ENCODE measurements at regions not wholly inside any gene's neighbourhood (a gene's known extent, or its start where the extent isn't known, plus 50 kb on each side); places are given as distances from the start of the nearest gene placed in this dataset.

DNA sequence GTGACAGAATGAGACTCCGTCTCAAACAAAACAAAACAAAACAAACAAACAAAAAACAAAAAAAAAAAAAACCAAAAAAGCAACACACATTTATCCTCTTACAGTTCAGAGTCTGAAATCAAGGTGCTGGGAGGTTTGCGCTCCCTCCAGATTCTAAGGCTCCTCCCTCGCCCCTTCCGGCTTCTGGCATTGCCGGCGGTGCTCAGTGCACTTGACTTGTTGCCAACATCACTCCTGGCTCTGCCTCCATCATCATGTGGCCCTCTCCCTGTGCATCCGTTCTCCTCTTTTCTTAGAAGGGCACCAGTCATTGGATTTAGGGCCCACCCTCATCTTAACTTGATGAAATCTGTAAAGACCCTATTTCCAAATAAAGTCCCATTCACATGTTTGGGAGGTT is 73.8 kb downstream of the RBFOX3 start (continued):
- TF ChIP-seq, protein P1, sequence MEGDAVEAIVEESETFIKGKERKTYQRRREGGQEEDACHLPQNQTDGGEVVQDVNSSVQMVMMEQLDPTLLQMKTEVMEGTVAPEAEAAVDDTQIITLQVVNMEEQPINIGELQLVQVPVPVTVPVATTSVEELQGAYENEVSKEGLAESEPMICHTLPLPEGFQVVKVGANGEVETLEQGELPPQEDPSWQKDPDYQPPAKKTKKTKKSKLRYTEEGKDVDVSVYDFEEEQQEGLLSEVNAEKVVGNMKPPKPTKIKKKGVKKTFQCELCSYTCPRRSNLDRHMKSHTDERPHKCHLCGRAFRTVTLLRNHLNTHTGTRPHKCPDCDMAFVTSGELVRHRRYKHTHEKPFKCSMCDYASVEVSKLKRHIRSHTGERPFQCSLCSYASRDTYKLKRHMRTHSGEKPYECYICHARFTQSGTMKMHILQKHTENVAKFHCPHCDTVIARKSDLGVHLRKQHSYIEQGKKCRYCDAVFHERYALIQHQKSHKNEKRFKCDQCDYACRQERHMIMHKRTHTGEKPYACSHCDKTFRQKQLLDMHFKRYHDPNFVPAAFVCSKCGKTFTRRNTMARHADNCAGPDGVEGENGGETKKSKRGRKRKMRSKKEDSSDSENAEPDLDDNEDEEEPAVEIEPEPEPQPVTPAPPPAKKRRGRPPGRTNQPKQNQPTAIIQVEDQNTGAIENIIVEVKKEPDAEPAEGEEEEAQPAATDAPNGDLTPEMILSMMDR (IDR thresholded peaks at IDR 0.05 in 2 of 3, conservative IDR thresholded peaks at IDR 0.05 in 1 of 3; ENCODE audit: borderline replicate concordance in 1 of 3, insufficient read depth in 1 of 3, low read depth in 2 of 3, low read length in 2 of 3) = no peak

DNA sequence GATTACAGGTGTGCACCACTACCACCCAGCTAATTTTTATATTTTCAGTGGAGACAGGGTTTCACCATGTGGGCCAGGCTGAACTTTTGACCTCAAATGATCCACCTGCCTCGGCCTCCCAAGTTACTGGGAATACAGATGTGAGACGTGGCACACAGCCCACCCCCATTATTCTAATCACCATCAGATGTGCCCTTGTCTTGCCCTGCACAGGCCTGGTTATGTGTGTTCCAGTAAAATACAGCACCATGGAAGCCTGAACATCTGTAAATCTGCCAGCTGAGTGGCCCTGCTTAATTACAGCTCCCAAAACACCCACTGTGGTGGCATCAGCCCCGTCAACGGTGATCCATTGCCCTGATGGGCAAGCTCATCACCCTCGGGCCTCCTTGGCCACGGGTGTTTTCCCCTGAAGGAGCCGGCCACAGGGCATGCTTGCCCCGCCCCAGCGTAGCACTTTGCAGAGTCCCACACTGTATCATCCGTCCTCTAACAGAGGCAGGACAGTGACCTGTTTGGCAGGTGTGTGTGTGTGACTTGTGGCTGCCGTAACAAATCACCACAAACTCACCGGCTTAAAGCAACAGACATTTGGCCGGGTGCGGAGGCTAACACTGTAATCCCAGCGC is 74.5 kb downstream of the RBFOX3 start:
- POLR2A ChIA-PET = no interaction called here
- no peaks in the 10 kb centered on the region for H3K36me3 ChIP-seq (ENCODE audit: control insufficient read depth in 1 of 2, insufficient read depth in 2 of 2, low read length in 2 of 2)
- ATAC-seq (no peak), DNase-seq (ENCODE audit: low read depth, low spot score) (no peak)
- H4K20me1 ChIP-seq (ENCODE audit: insufficient read depth) = no peaks in the 10 kb centered on the region
- no peak overlapping the region for H2AFZ ChIP-seq (ENCODE audit: low read depth, low read length, poor library complexity, severe bottlenecking)
- no peak overlapping the region for H3K4me2 ChIP-seq (ENCODE audit: low read length)
- no peaks in the 10 kb centered on the region for H3K9me2 ChIP-seq (ENCODE audit: insufficient read depth)
- no peak overlapping the region for H3K4me3 ChIP-seq (replicated peaks in 1 of 2; ENCODE audit: low read depth in 1 of 2, low read length in 2 of 2)
- no peaks in the 10 kb centered on the region for H3K9me3 ChIP-seq (ENCODE audit: control insufficient read depth in 1 of 2, insufficient read depth in 1 of 2, low read depth in 1 of 2, low read length in 2 of 2)
- no peaks in the 10 kb centered on the region for H3K79me2 ChIP-seq (ENCODE audit: insufficient read depth, low read length)
- intact Hi-C loops (cut with micrococcal nuclease) = no loop called here
- H3K9ac ChIP-seq (ENCODE audit: low read length) = no peak overlapping the region
- no peaks in the 10 kb centered on the region for H3K4me1 ChIP-seq (ENCODE audit: control insufficient read depth in 1 of 2, insufficient read depth in 2 of 2, low read length in 2 of 2)
- no TSS peak for BruUV-seq (replicated peaks)
- RAD21 ChIA-PET (ENCODE audit: low non-redundant PET in 1 of 2, low total read pairs in 2 of 2, uncharacterized antibody in 2 of 2, unreplicated experiment in 2 of 2) = no interaction called here
- no peak overlapping the region for H3K27ac ChIP-seq (ENCODE audit: low read depth, low read length)
- H3K27me3 ChIP-seq (ENCODE audit: insufficient read depth, low read length) = peaks cover 18% of the 10 kb centered on the region; the same call in 1 of the 2 replicates
- no peak for TF ChIP-seq JUND (IDR thresholded peaks at IDR 0.05)
- TF ChIP-seq, protein P2, sequence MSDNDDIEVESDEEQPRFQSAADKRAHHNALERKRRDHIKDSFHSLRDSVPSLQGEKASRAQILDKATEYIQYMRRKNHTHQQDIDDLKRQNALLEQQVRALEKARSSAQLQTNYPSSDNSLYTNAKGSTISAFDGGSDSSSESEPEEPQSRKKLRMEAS (IDR thresholded peaks at IDR 0.05) = no peak
- TF ChIP-seq, protein P3, sequence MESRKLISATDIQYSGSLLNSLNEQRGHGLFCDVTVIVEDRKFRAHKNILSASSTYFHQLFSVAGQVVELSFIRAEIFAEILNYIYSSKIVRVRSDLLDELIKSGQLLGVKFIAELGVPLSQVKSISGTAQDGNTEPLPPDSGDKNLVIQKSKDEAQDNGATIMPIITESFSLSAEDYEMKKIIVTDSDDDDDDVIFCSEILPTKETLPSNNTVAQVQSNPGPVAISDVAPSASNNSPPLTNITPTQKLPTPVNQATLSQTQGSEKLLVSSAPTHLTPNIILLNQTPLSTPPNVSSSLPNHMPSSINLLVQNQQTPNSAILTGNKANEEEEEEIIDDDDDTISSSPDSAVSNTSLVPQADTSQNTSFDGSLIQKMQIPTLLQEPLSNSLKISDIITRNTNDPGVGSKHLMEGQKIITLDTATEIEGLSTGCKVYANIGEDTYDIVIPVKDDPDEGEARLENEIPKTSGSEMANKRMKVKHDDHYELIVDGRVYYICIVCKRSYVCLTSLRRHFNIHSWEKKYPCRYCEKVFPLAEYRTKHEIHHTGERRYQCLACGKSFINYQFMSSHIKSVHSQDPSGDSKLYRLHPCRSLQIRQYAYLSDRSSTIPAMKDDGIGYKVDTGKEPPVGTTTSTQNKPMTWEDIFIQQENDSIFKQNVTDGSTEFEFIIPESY (IDR thresholded peaks at IDR 0.05; ENCODE audit: extremely low read depth, insufficient replicate concordance, low read length) = no peak
- no peak for TF ChIP-seq CBX3 (IDR thresholded peaks at IDR 0.05; ENCODE audit: low read depth)
- CTCF ChIA-PET = no interaction called here
